HepG2 (cell line): ENCODE measurements at regions not wholly inside any gene's neighbourhood (a gene's known extent, or its start where the extent isn't known, plus 50 kb on each side); places are given as distances from the start of the nearest gene placed in this dataset.

ENCODE experiments used
- ATAC-seq: fragments of 200-7000 bp; cut with Tn5 transposase; 3 replicates; pipeline ENCODE4 v1.9.1; 2020; ENCODE audit warnings: mild to moderate bottlenecking, moderate library complexity
- BruUV-seq: library from RNA; stranded (reverse); fragments of 400-500 nt; replicated peaks from 2 replicates; lab custom pipeline; 2021; lab: Mats Ljungman, UMichigan
- CTCF ChIA-PET: fragments of 300-600 bp; formaldehyde crosslinking; extraction: SDS; loops from one replicate; lab custom pipeline; 2021; ENCODE audit warnings: low total read pairs, inconsistent platforms, low intra/inter-chr PET ratio; lab: Yijun Ruan, JAX
- POLR2A ChIA-PET: fragments of 350-600 bp; sonication (Branson Sonifier 250); formaldehyde crosslinking; loops from one replicate; lab custom pipeline; 2020; ENCODE audit warnings: antibody characterized with exemption, inconsistent platforms; lab: Yijun Ruan, JAX
- DNase-seq: peaks from one replicate; pipeline ENCODE4 v3.0.0-alpha.2; 2015; ENCODE audit warnings: low spot score
- FAIRE-seq: peaks from 3 replicates; lab custom pipeline; 2011; peaks lifted over from hg19 to GRCh38; lab: Jason Lieb, UNC
- H2AFZ ChIP-seq: one replicate; pipeline ENCODE4 v1.6.1; 2011; ENCODE audit warnings: low read length, inconsistent platforms
- H3K27ac ChIP-seq: fragments of 300-600 bp; 3 replicates; pipeline ENCODE4 v1.8.0; 2011; ENCODE audit warnings: mixed run types, mild to moderate bottlenecking, mixed read lengths, low read length, inconsistent platforms; ENCODE audit not compliant: insufficient read depth; ENCODE audit errors: extremely low read length
- H3K27me3 ChIP-seq, 2 experiments: fragments of 200-600 bp in 1 of 2; 2 replicates in 1 of 2; 3 replicates in 1 of 2; pipeline versions ENCODE4 v1.6.0 to v1.8.0; 2011; ENCODE audit warnings: low read length in 2 of 2, mild to moderate bottlenecking in 2 of 2, moderate library complexity in 2 of 2, inconsistent platforms in 1 of 2; ENCODE audit not compliant: insufficient read depth in 2 of 2, control insufficient read depth in 1 of 2
- H3K36me3 ChIP-seq, 2 experiments: fragments of 200-600 bp in 1 of 2; replicated peaks in 1 of 2; 2 replicates in 1 of 2; 3 replicates in 1 of 2; pipeline versions ENCODE4 v1.5.1 to v1.8.0; 2011; ENCODE audit warnings: low read length in 2 of 2, inconsistent platforms in 1 of 2; ENCODE audit not compliant: insufficient read depth in 2 of 2, control insufficient read depth in 1 of 2
- H3K4me1 ChIP-seq: 2 replicates; pipeline ENCODE4 v1.5.1; 2012; ENCODE audit warnings: low read length, inconsistent platforms; ENCODE audit not compliant: insufficient read depth
- H3K4me2 ChIP-seq: 2 replicates; pipeline ENCODE4 v1.6.0; 2011; ENCODE audit warnings: low read depth, low read length, inconsistent platforms
- H3K4me3 ChIP-seq, 3 experiments: fragments of 200-600 bp in 1 of 3; sonication (generic), shearing (Covaris generic) in 1 of 3; replicated peaks in 1 of 3; 2 replicates each; pipeline ENCODE4 v1.5.1; 2011 to 2016; ENCODE audit warnings: low read length in 3 of 3, inconsistent platforms in 2 of 3, low read depth in 2 of 3, mild to moderate bottlenecking in 2 of 3, control low read depth in 1 of 3, mixed read lengths in 1 of 3; ENCODE audit not compliant: insufficient read depth in 1 of 3
- H3K79me2 ChIP-seq: one replicate; pipeline ENCODE4 v1.6.1; 2011; ENCODE audit warnings: low read length, inconsistent platforms; ENCODE audit not compliant: insufficient read depth
- H3K9ac ChIP-seq: 2 replicates; pipeline ENCODE4 v1.6.0; 2011; ENCODE audit warnings: mild to moderate bottlenecking, low read depth, low read length, inconsistent platforms; ENCODE audit not compliant: insufficient read depth
- H3K9me3 ChIP-seq: 2 replicates; pipeline ENCODE4 v1.5.1; 2012; ENCODE audit warnings: mild to moderate bottlenecking, low read length
- H4K20me1 ChIP-seq: 2 replicates; pipeline ENCODE4 v1.6.0; 2011; ENCODE audit warnings: inconsistent platforms, mild to moderate bottlenecking, low read length, moderate library complexity; ENCODE audit not compliant: insufficient read depth
- KLF16 ChIP-seq, 2 experiments: sonication (generic) in 1 of 2; formaldehyde crosslinking in 1 of 2; IDR thresholded peaks; 2 replicates each; pipeline versions ENCODE4 v1.6.1 to v1.8.0; 2016 to 2023; ENCODE audit warnings: missing genetic modification reagents in 2 of 2, missing compliant biosample characterization in 1 of 2
- MAFF ChIP-seq: IDR thresholded peaks from 2 replicates; pipeline ENCODE4 v1.6.1; 2011; ENCODE audit warnings: low read depth, low read length, improper control_type of control experiment
- MAFK ChIP-seq, 2 experiments: IDR thresholded peaks in 1 of 2; conservative IDR thresholded peaks in 1 of 2; 2 replicates each; pipeline ENCODE4 v1.6.1; 2011; ENCODE audit warnings: improper control_type of control experiment in 2 of 2, low read length in 2 of 2
- MYNN ChIP-seq: sonication (generic); formaldehyde crosslinking; IDR thresholded peaks from 2 replicates; pipeline ENCODE4 v1.4.0; 2020; ENCODE audit warnings: mild to moderate bottlenecking, low read depth, missing genetic modification reagents
- REXO4 ChIP-seq: sonication (generic); formaldehyde crosslinking; IDR thresholded peaks from 2 replicates; pipeline ENCODE4 v1.8.0; 2022; ENCODE audit warnings: missing genetic modification reagents, mild to moderate bottlenecking, borderline replicate concordance
- SKIL ChIP-seq: sonication (generic); formaldehyde crosslinking; IDR thresholded peaks from 2 replicates; pipeline ENCODE4 v1.8.0; 2022; ENCODE audit warnings: missing genetic modification reagents, mild to moderate bottlenecking, moderate library complexity, borderline replicate concordance
- YEATS4 ChIP-seq: sonication (generic); formaldehyde crosslinking; IDR thresholded peaks from 2 replicates; pipeline ENCODE4 v1.4.0; 2020; ENCODE audit warnings: missing genetic modification reagents, borderline replicate concordance
- ZNF281 ChIP-seq: sonication (generic); formaldehyde crosslinking; IDR thresholded peaks from 2 replicates; pipeline ENCODE4 v1.4.0; 2020; ENCODE audit warnings: missing genetic modification reagents, borderline replicate concordance
- ZNF510 ChIP-seq: sonication (generic); formaldehyde crosslinking; IDR thresholded peaks from 2 replicates; pipeline ENCODE4 v1.4.0; 2020; ENCODE audit warnings: low read depth, mild to moderate bottlenecking, missing genetic modification reagents
- ZNF552 ChIP-seq: sonication (generic); formaldehyde crosslinking; IDR thresholded peaks from 2 replicates; pipeline ENCODE4 v1.9.0; 2022; ENCODE audit warnings: missing genetic modification reagents, mild to moderate bottlenecking, borderline replicate concordance
- ZNF556 ChIP-seq: sonication (generic); formaldehyde crosslinking; IDR thresholded peaks from 2 replicates; pipeline ENCODE4 v1.4.0; 2020; ENCODE audit warnings: mild to moderate bottlenecking, missing genetic modification reagents, borderline replicate concordance
- WGBS: methylation state at CpG from one replicate; pipeline ENCODE4 v1.1.6; 2017; ENCODE audit warnings: low lambda C conversion rate; 5-methylcytosine and 5-hydroxymethylcytosine counted together
- in situ Hi-C: cut with HindIII; loops from 2 replicates; pipeline ENCODE4 v1.10.0; 2017; ENCODE audit warnings: low pct_unique_long_range_greater_than_20kb; ENCODE audit not compliant: extremely low pct_ligation_motif_present
- intact Hi-C: fragments of 100-400 bp; cut with micrococcal nuclease; formaldehyde crosslinking; loops from one replicate; pipeline ENCODE4 v1.10.0; 2022; ENCODE audit not compliant: unreplicated experiment

- FAIRE-seq = no peak
These were observed 122.0 kb downstream of the GLUD2 start for GRCh38 chrX:121169099-121170035.

GRCh38 chrX:121172703-121173102, 125.3 kb downstream of the GLUD2 start:
- ChIA-PET CTCF (no interaction called here), POLR2A (no interaction called here)
- no peaks in the 10 kb centered on the region for H3K79me2 ChIP-seq
- no peak overlapping the region for H3K4me2 ChIP-seq
- H3K4me3 ChIP-seq = no peak overlapping the region
- no peaks in the 10 kb centered on the region for H3K9me3 ChIP-seq
- no peak for FAIRE-seq
- 43% methylated on average over 2 of the region's 2 CpGs for WGBS
- DNase-seq = no peak
- no peaks in the 10 kb centered on the region for H3K4me1 ChIP-seq
- BruUV-seq = no TSS peak
- H2AFZ ChIP-seq = no peak overlapping the region
- no peak for ATAC-seq
- H3K9ac ChIP-seq = no peak overlapping the region
- H3K36me3 ChIP-seq = no peaks in the 10 kb centered on the region
- no peak overlapping the region for H3K27ac ChIP-seq
- H4K20me1 ChIP-seq = no peaks in the 10 kb centered on the region
- intact Hi-C loops (no loop called here), in situ Hi-C loops (no loop called here)
- H3K27me3 ChIP-seq = no peaks in the 10 kb centered on the region
- TF ChIP-seq SKIL (CRISPR knock-in tag) = no peak
- TF ChIP-seq ZNF556 = no peak
- no peak for TF ChIP-seq ZNF552
- no peak for TF ChIP-seq ZNF281
- TF ChIP-seq MYNN (CRISPR knock-in tag) = no peak
- no peak for TF ChIP-seq REXO4 (CRISPR knock-in tag)

More at GRCh38 chrX:121169099-121170035, 122.0 kb downstream of the GLUD2 start:
- in situ Hi-C loops = no loop called here
- DNase-seq = no peak
- ATAC-seq = no peak
- Histone ChIP-seq H3K9me3 (no peaks in the 10 kb centered on the region), H3K36me3 (no peaks in the 10 kb centered on the region), H3K27ac (no peak overlapping the region), H3K4me3 (no peak overlapping the region), H3K4me2 (no peak overlapping the region), H3K27me3 (no peaks in the 10 kb centered on the region), H4K20me1 (no peaks in the 10 kb centered on the region), H3K4me1 (no peaks in the 10 kb centered on the region), H3K9ac (no peak overlapping the region), H3K79me2 (no peaks in the 10 kb centered on the region), H2AFZ (no peak overlapping the region)
- CTCF ChIA-PET = no interaction called here
- intact Hi-C loops = no loop called here
- TF ChIP-seq KLF16 (CRISPR knock-in tag; IDR thresholded peaks at IDR 0.05) (no peak), MAFK (conservative IDR thresholded peaks at IDR 0.05 in 1 of 2, IDR thresholded peaks at IDR 0.05 in 1 of 2; ENCODE audit: low read length in 2 of 2) (peak; percentile 14 to 69; a peak in 2 of 4 replicates), YEATS4 (CRISPR knock-in tag) (no peak), MAFF (peak; percentile 58; the same call in 1 of the 2 replicates), ZNF510 (CRISPR knock-in tag) (no peak)
- POLR2A ChIA-PET = no interaction called here
- BruUV-seq = no TSS peak
- WGBS = 44% methylated on average over 2 of the region's 2 CpGs
